CD4-positive, alpha-beta T cell treated with Interleukin-1 beta for 1 hour (primary cell): ENCODE measurements at regions not wholly inside any gene's neighbourhood (a gene's known extent, or its start where the extent isn't known, plus 50 kb on each side); places are given as distances from the start of the nearest gene placed in this dataset.
"Not testable (repeated sequence)": the region's sequence is repeated elsewhere in the genome, so short reads cannot be mapped to it uniquely, and the experiment has no call there.

ENCODE experiments used
- DNase-seq, 2 donors: peaks; one replicate each; pipeline ENCODE4 v3.0.0-alpha.2; 2020 to 2022

DNA sequence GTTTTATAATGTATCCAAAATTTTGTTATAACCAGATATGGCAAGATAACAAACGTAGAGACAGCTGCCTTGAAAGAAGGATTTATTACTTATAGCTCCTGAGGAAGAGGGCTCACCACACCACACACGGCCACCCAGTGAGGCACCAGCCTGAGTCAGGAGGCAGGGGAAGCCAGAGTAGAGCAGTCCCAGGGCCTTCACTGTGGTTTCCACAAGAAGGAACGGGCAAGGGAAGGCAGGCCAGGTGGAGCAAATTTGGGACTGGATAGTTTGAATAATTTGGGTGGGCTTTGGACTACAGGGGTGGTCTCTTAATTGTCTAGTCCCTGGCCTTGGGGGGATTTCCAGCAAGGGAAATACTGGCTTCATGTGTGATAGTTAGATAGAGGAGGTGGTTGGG, 72.5 kb downstream of the RRAGC start:
- no peak for DNase-seq

GRCh38 chr1:38786040-38786436, 73.5 kb downstream of the RRAGC start:
- no peak for DNase-seq

- DNase-seq, result no peak
These were observed 74.1 kb downstream of the RRAGC start for GRCh38 chr1:38785285-38786039.

DNA sequence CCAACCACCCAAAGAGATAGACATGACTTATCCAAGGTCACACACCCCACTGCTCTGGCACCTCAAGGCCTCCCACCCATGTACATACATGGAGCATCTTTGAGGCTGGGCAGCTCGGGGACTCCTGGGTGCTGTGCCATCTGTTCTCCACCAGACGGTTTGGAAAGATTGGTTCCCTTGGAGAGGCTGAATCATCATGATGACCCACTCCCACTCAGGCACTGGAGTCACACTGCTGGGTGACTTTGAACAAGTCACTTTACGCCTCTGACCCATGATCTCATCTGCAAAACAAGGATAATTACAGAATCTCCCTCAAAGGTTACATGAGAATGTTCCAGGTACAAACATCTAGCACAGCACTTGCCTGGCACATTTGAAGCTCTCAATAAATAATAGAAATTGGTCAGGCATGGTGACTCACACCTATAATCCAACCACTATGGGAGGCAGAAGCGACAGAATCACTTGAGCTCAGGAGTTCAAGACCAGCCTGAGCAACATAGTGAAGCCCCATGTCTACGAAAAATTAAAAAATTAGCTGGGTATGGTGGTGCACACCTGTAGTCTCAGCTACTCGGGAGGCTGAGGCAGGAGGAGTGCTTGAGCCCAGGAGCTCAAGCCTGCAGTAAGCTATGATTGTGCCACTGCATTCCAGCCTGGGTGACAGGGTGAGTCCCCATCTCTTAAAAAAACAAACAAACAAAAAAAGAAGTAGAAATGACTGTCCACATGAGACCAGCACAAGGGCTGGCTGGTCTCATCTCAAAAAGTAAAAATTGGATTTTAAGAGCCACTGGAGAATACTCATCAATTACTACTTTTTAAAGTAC, 74.9 kb downstream of the RRAGC start:
- no peak for DNase-seq

GRCh38 chr1:38783640-38784229, 75.8 kb downstream of the RRAGC start:
- no peak for DNase-seq

GRCh38 chr1:38781872-38782617, 77.5 kb downstream of the RRAGC start:
- DNase-seq, result no peak

GRCh38 chr1:38780133-38780532, 79.4 kb downstream of the RRAGC start:
- DNase-seq, result no peak

DNA sequence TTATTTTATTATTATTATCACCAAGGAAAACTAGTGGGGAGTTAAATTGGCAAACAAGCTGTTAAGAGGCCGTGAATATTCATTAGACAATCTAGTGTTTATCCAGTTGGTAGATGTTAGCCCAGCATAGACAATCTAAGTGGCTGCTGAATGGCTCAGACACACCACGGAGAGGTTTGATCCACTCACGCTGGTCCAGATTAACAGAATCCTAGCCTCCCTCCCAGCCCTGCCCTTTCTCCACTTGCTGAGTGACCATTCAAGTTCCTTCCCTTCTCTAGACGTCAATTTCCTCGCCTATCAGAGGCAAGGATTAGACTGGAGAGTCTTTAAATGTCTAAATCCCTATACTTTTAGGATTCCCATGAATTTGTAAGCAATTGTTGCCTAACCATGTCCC, 80.1 kb downstream of the RRAGC start:
- DNase-seq, result no peak

DNA sequence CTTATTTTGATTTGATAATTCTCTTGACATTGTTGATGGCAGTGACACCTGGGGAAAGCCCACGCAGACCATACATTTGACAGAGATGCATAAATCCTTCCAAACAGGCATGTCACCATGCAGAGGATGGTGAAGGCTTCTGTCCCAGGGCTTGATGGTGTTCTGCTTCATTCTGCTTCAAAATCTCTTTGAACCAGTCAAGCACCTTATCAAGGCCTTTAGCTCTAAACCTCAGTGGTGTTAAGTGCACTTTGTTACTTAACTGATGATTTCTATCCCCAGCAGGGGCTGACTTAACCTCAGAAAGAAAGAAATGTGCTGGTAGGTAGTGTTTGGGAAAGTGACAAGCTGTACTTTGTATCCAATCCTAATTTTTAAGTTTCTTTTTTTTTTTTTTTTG, 81.1 kb downstream of the RRAGC start:
- no peak for DNase-seq

DNA sequence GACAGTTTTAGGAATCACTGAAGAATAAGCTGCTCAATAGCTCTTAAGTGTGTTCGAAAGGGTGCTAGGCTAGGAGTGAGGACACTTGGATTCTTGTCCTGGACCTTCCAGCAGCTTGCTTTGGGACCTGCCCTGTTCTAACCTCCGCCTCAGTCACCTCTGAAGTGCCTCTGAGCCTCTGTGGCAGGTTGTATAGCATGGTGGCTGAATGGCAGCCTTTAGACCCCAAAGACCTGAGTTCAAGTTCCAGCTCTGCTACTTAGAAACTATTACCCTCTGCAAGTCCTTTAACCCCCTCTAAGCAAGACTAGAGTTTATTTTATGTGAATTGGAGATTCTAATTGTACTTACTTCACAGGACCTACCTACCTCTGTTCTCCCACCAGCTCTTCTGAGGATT, 81.5 kb downstream of the RRAGC start:
- DNase-seq, result no peak

GRCh38 chr1:38777464-38777957, 82.1 kb downstream of the RRAGC start:
- no peak for DNase-seq

GRCh38 chr1:38776466-38777065, 83.0 kb downstream of the RRAGC start:
- DNase-seq, result no peak

GRCh38 chr1:38775175-38775845, 84.3 kb downstream of the RRAGC start:
- DNase-seq, result no peak

- no peak for DNase-seq
These were observed 86.1 kb downstream of the RRAGC start for GRCh38 chr1:38773483-38773882.

DNA sequence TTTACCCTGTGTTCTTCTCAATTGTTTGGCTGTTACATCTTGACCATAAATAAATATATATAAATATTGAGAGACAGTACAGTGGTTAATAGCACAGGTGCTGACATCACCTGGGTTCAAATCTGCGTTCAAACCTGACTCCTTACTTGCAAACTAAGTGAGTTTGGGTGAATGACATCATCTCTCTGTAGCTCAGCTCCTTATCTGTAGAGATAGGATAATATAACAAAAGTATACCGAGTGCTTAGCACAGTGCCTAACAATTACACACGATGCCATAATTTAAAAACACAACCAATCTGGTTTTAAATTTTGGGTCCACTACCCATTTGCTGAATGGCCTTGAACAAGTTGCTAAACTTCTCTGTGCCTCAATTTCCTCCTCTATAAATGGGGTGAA, 86.6 kb downstream of the RRAGC start:
- DNase-seq, result no peak

DNA sequence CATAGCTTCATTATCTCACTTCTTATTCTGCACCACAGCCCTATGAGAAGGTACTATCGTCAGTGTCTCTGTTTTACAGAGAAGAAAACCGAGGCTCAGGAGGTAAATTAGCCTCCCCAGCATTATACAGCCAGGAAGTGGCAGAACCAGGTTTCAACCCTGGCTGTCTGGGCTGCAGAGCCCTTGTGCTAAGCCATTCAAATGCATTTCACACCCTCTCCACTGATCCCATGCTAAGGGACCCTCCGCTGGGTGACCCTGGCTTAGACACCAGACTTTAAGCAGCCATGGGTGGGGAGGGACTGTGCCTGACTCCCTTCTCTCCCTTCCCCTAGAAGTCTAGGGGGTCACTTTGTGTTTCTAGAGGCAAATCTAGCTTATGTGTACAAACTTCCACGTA, 87.5 kb downstream of the RRAGC start:
- DNase-seq, result no peak

DNA sequence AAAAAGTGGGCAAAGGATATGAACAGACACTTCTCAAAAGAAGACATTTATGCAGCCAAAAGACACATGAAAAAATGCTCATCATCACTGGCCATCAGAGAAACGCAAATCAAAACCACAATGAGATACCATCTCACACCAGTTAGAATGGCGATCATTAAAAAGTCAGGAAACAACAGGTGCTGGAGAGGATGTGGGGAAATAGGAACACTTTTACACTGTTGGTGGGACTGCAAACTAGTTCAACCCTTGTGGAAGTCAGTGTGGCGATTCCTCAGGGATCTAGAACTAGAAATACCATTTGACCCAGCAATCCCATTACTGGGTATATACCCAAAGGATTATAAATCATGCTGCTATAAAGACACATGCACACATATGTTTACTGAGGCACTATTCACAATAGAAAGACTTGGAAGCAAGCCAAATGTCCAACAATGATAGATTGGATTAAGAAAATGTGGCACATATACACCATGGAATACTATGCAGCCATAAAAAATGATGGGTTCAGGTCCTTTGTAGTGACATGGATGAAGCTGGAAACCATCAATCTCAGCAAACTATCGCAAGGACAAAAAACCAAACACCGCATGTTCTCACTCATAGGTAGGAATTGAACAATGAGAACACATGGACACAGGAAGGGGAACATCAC, 88.9 kb downstream of the RRAGC start:
- DNase-seq, result not testable (repeated sequence)

DNA sequence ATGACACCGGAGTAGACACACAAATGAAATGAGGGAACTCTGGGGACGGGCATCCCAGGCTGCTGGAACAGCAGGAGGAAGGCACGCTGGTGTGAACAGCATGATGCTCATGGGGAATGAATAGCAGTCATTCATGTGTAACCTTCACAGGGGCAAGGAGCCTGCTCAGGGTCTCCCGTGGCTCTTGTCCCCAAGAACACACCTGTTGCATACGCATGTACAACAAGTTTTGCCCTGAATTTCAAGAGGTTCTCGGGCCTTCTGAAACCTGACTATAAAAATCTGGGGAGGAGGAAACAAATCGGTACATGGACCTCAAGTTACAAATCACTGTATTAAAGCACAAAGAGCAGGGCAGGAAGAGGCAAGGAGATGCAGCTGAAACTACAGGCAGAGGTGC, 93.4 kb downstream of the RRAGC start:
- no peak for DNase-seq

DNA sequence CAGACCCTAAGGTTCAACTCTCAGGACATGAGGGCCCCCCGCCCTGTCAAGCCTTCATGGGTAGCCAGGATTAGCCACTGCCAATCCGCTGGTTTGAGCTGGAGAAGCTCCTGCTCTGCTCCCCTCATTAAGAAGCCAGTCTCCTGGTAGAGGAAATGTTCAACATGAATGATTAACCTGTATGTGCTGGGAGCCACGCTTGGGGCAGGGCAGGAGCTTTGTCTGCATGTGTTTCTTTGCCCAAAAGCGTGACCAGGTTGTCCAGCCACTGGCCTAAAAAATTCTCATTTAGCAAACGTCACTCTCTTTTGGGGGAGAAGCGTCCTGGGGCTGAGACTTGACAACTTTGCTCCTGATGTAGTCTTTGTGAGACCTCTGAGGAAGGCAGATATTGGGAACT, 96.5 kb downstream of the RRAGC start:
- DNase-seq, result no peak

- DNase-seq, result no peak
These were observed 99.0 kb downstream of the RRAGC start for GRCh38 chr1:38760562-38760961.

GRCh38 chr1:38758820-38759219, 100.8 kb downstream of the RRAGC start:
- DNase-seq, result no peak
